BJ (cell line): ENCODE measurements at regions not wholly inside any gene's neighbourhood (a gene's known extent, or its start where the extent isn't known, plus 50 kb on each side); places are given as distances from the start of the nearest gene placed in this dataset.
A peak's percentile ranks its signal among the peaks of the same experiment; 100 is the strongest.

ENCODE experiments used
- CTCF ChIA-PET: fragments of 350-600 bp; formaldehyde crosslinking; extraction: SDS; loops from one replicate; lab custom pipeline; 2021; ENCODE audit warnings: antibody characterized with exemption, inconsistent platforms; lab: Yijun Ruan, JAX
- POLR2A ChIA-PET: fragments of 300-600 bp; sonication (Branson Sonifier 250); formaldehyde crosslinking; extraction: SDS; loops from one replicate; lab custom pipeline; 2021; ENCODE audit warnings: antibody characterized with exemption; lab: Charles Lee
- DNase-seq: peaks from one replicate; pipeline ENCODE4 v3.0.0-alpha.2; 2011; ENCODE audit warnings: low read depth
- H3K27me3 ChIP-seq: 2 replicates; pipeline ENCODE4 v1.6.0; 2011; ENCODE audit warnings: low read length; ENCODE audit not compliant: control insufficient read depth, insufficient read depth
- H3K36me3 ChIP-seq: 2 replicates; pipeline ENCODE4 v1.5.1; 2011; ENCODE audit warnings: low read length; ENCODE audit not compliant: control insufficient read depth, insufficient read depth
- H3K4me3 ChIP-seq: 2 replicates; pipeline ENCODE4 v1.5.1; 2011; ENCODE audit warnings: low read depth, mild to moderate bottlenecking, control low read depth, low read length
- CTCF ChIP-seq: IDR thresholded peaks from 2 replicates; pipeline ENCODE4 v1.5.1; 2011; ENCODE audit warnings: low read depth, mild to moderate bottlenecking, control low read depth, inconsistent platforms, low read length, moderate library complexity; ENCODE audit not compliant: insufficient read depth

DNA sequence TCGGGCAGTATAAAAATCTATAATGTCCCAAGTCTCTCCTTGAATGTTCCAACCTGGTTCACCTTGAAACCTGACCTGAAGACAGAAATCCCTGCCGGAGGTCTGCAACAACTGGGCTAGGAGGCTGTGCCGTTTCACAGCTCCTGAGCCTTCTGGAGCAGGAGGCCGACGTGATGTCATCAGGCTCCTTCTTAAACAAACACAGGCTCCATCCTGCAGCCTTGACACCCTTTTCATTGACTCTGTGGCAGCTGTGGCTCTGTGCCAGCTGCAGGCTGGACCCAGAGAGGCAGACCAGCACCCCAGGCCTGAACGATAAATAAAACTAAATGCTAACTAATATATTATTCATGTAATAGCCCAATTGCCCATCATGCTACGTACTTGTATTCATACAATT, 483.9 kb downstream of the CD83 start:
- Histone ChIP-seq H3K36me3 (no peaks in the 10 kb centered on the region), H3K27me3 (no peaks in the 10 kb centered on the region), H3K4me3 (no peak overlapping the region)
- CTCF ChIA-PET = interaction anchor here (0.8 to 1.6 kb wide), 2 partner anchors 9 to 34 kb away, joined by 4 to 6 read pairs; no protein-coding TSS in a partner anchor
- no peak for DNase-seq
- no peak for TF ChIP-seq CTCF
- POLR2A ChIA-PET = no interaction called here

GRCh38 chr6:14606353-14606752, 488.8 kb downstream of the CD83 start:
- Histone ChIP-seq H3K4me3 (no peak overlapping the region), H3K36me3 (no peaks in the 10 kb centered on the region), H3K27me3 (no peaks in the 10 kb centered on the region)
- POLR2A ChIA-PET = no interaction called here
- CTCF ChIA-PET = interaction anchor here (0.6 kb wide), 1 partner anchor 117 kb away, joined by 3 read pairs; no protein-coding TSS in a partner anchor
- TF ChIP-seq CTCF = no peak
- no peak for DNase-seq

DNA sequence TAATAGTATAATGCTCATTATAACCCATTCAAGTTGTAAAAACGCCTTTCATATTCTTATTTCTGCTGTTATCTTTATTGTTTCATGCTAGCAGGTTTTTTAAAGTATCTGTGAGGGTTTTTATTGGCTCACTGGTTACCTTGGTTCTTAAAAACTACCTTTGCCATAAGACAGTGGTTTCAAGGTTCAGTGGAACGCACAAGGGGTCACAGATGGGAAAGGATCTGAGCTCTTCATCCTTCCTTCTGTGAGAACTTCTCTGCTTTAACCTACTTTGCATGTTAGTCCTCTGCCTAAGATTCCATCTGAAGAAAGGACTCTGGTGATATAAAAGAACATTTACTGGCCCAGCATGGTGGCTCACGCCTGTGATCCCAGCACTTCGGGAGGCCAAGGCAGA, 492.6 kb downstream of the CD83 start:
- H3K36me3 ChIP-seq = no peaks in the 10 kb centered on the region
- ChIA-PET POLR2A (no interaction called here), CTCF (interaction anchor here (1.1 to 1.4 kb wide), 2 partner anchors 8 to 12 kb away, joined by 3 to 6 read pairs; no protein-coding TSS in a partner anchor)
- no peak for DNase-seq
- TF ChIP-seq CTCF = no peak
- H3K27me3 ChIP-seq = no peaks in the 10 kb centered on the region
- no peak overlapping the region for H3K4me3 ChIP-seq

GRCh38 chr6:14612016-14612980, 494.7 kb downstream of the CD83 start:
- no peaks in the 10 kb centered on the region for H3K27me3 ChIP-seq
- no peaks in the 10 kb centered on the region for H3K36me3 ChIP-seq
- no peak overlapping the region for H3K4me3 ChIP-seq
- peak; percentile 2 for DNase-seq
- POLR2A ChIA-PET = interaction anchor here (0.7 kb wide), 1 partner anchor 36 kb away, joined by 3 read pairs; no protein-coding TSS in a partner anchor
- CTCF ChIA-PET = interaction anchor here (0.9 kb wide), 1 partner anchor 14 kb away, joined by 3 read pairs; no protein-coding TSS in a partner anchor
- TF ChIP-seq CTCF = no peak

GRCh38 chr6:14614631-14615030, 497.1 kb downstream of the CD83 start:
- no peak for DNase-seq
- no peak overlapping the region for H3K4me3 ChIP-seq
- POLR2A ChIA-PET = no interaction called here
- no peaks in the 10 kb centered on the region for H3K36me3 ChIP-seq
- no peaks in the 10 kb centered on the region for H3K27me3 ChIP-seq
- TF ChIP-seq CTCF = no peak
- CTCF ChIA-PET = no interaction called here
